ENCODE measurements at regions not wholly inside any gene's neighbourhood (a gene's known extent, or its start where the extent isn't known, plus 50 kb on each side); places are given as distances from the start of the nearest gene placed in this dataset.

- no peak for TF ChIP-seq SMARCA5 (IDR thresholded peaks at IDR 0.05)
- TF ChIP-seq NFYA (IDR thresholded peaks at IDR 0.05; ENCODE audit: borderline replicate concordance, low read depth, low read length): no peak
- no peak for TF ChIP-seq STAT1 (conservative IDR thresholded peaks at IDR 0.05)
- TF ChIP-seq CBX5 (IDR thresholded peaks at IDR 0.05; ENCODE audit: low read depth): no peak
- TF ChIP-seq PML (IDR thresholded peaks at IDR 0.05; ENCODE audit: low read length): no peak
- no peak for TF ChIP-seq SMAD5 (IDR thresholded peaks at IDR 0.05; ENCODE audit: low read depth)
- no peak for TF ChIP-seq CREB1 (IDR thresholded peaks at IDR 0.05; ENCODE audit: low read depth)
Observed at GRCh38 chr2:234623521-234623991, 126.7 kb upstream of the ARL4C start (continued).

GRCh38 chr2:234621120-234621519, 124.2 kb upstream of the ARL4C start:
- CTCF ChIA-PET: no interaction called here
- H3K27me3 ChIP-seq (replicated peaks in 1 of 2; ENCODE audit: control insufficient read depth in 2 of 2, insufficient read depth in 2 of 2, low read length in 1 of 2): no peaks in the 10 kb centered on the region
- TF ChIP-seq DPF2 (IDR thresholded peaks at IDR 0.05) (no peak), MTA3 (IDR thresholded peaks at IDR 0.05; ENCODE audit: borderline replicate concordance, low read length) (no peak), STAT3 (IDR thresholded peaks at IDR 0.05; ENCODE audit: low read depth, low read length) (no peak), FOXM1 (IDR thresholded peaks at IDR 0.05; ENCODE audit: low read depth, low read length) (no peak)
- no peaks in the 10 kb centered on the region for H3K36me3 ChIP-seq (ENCODE audit: control insufficient read depth in 2 of 2, insufficient read depth in 2 of 2, low read length in 1 of 2)
- no peaks in the 10 kb centered on the region for H3K9me3 ChIP-seq (replicated peaks; ENCODE audit: control insufficient read depth, insufficient read depth, low read length)
- POLR2A ChIA-PET: no interaction called here
- ATAC-seq (no peak), DNase-seq (ENCODE audit: low read depth, low spot score) (no peak), FAIRE-seq (no peak)
- SMC1A ChIA-PET (ENCODE audit: uncharacterized antibody, unreplicated experiment): no interaction called here
- in situ Hi-C loops (cut with MboI): no loop called here
- intact Hi-C loops (cut with micrococcal nuclease; ENCODE audit: unreplicated experiment): no loop called here
- RAD21 ChIA-PET (ENCODE audit: unreplicated experiment): no interaction called here
- no peak overlapping the region for H3K27ac ChIP-seq (ENCODE audit: control insufficient read depth, insufficient read depth)
- no TSS peak for BruUV-seq (replicated peaks)
- H3K4me3 ChIP-seq: no peak overlapping the region
- no peak overlapping the region for H3K4me2 ChIP-seq (ENCODE audit: control insufficient read depth, insufficient read depth)
- no peak overlapping the region for H3K9ac ChIP-seq (ENCODE audit: control insufficient read depth, insufficient read depth, low read length)
- H4K20me1 ChIP-seq (ENCODE audit: control insufficient read depth, insufficient read depth): no peaks in the 10 kb centered on the region
- H3K4me1 ChIP-seq (ENCODE audit: control insufficient read depth, insufficient read depth, low read length): no peaks in the 10 kb centered on the region
- no peaks in the 10 kb centered on the region for H3K79me2 ChIP-seq (ENCODE audit: control insufficient read depth, insufficient read depth, low read length)
- no peak overlapping the region for H2AFZ ChIP-seq (ENCODE audit: control insufficient read depth, low read depth, low read length)
- 9% methylated on average over 5 of the region's 5 CpGs for WGBS (ENCODE audit: insufficient coverage, insufficient replicate concordance, low lambda C conversion rate, missing lambda C conversion rate)
